H1 (cell line): ENCODE measurements at regions not wholly inside any gene's neighbourhood (a gene's known extent, or its start where the extent isn't known, plus 50 kb on each side); places are given as distances from the start of the nearest gene placed in this dataset.

Experiments
- CTCF ChIA-PET: fragments of 300-600 bp; sonication (Branson Sonifier 250); formaldehyde crosslinking; loops from one replicate; lab custom pipeline; 2021; ENCODE audit not compliant: partially characterized antibody; lab: Charles Lee
- POLR2A ChIA-PET: fragments of 300-600 bp; sonication (Branson Sonifier 250); formaldehyde crosslinking; loops from one replicate; lab custom pipeline; 2021; ENCODE audit warnings: inconsistent platforms; ENCODE audit not compliant: partially characterized antibody; lab: Charles Lee
- DNase-seq, 2 experiments: peaks; one replicate each; pipeline versions ENCODE4 v3.0.0 to v3.0.0-alpha.2; 2010 to 2022; ENCODE audit warnings: low spot score in 2 of 2, low read depth in 1 of 2, mixed read lengths in 1 of 2
- FAIRE-seq: peaks from 2 replicates; lab custom pipeline; 2011; peaks lifted over from hg19 to GRCh38; lab: Jason Lieb, UNC
- H2AFZ ChIP-seq: 2 replicates; pipeline ENCODE4 v1.8.1; 2012; ENCODE audit warnings: low read length, inconsistent platforms
- H2AK5ac ChIP-seq: 2 replicates; pipeline ENCODE4 v1.6.1; 2013; ENCODE audit warnings: low read depth, low read length
- H2BK120ac ChIP-seq: replicated peaks from 2 replicates; pipeline ENCODE3; 2013; ENCODE audit warnings: low read depth, low read length, inconsistent platforms
- H2BK12ac ChIP-seq: 2 replicates; pipeline ENCODE4 v1.6.1; 2013; ENCODE audit warnings: low read depth, low read length
- H2BK15ac ChIP-seq: 2 replicates; pipeline ENCODE4 v1.6.1; 2013; ENCODE audit warnings: low read length
- H2BK20ac ChIP-seq: 2 replicates; pipeline ENCODE4 v1.6.1; 2013; ENCODE audit warnings: low read length
- H2BK5ac ChIP-seq: 2 replicates; pipeline ENCODE4 v1.6.1; 2013; ENCODE audit warnings: low read depth, low read length
- H3K14ac ChIP-seq: 2 replicates; pipeline ENCODE4 v1.6.1; 2013; ENCODE audit warnings: inconsistent platforms; ENCODE audit not compliant: insufficient read length
- H3K18ac ChIP-seq: 2 replicates; pipeline ENCODE4 v1.6.1; 2013; ENCODE audit warnings: low read length; ENCODE audit errors: extremely low read depth
- H3K23ac ChIP-seq: 2 replicates; pipeline ENCODE4 v1.6.1; 2013; ENCODE audit warnings: inconsistent platforms; ENCODE audit not compliant: insufficient read length
- H3K23me2 ChIP-seq: 2 replicates; pipeline ENCODE4 v1.6.1; 2013; ENCODE audit warnings: low read depth, low read length
- H3K27ac ChIP-seq: 2 replicates; pipeline ENCODE4 v1.6.1; 2011; ENCODE audit warnings: low read depth, low read length, inconsistent platforms
- H3K27me3 ChIP-seq, 4 experiments: replicated peaks in 1 of 4; 1 replicate in 1 of 4; 2 replicates in 3 of 4; pipeline versions ENCODE4 v1.6.1 to v1.8.1; 2011 to 2013; ENCODE audit warnings: low read length in 3 of 4, mild to moderate bottlenecking in 3 of 4, inconsistent platforms in 2 of 4, mixed read lengths in 2 of 4, moderate library complexity in 1 of 4; ENCODE audit not compliant: control insufficient read depth in 3 of 4, insufficient read depth in 3 of 4; ENCODE audit errors: extremely low read depth in 1 of 4
- H3K36me3 ChIP-seq, 4 experiments: 2 replicates each; pipeline versions ENCODE4 v1.6.1 to v1.8.1; 2011 to 2013; ENCODE audit warnings: mild to moderate bottlenecking in 4 of 4, low read length in 3 of 4, moderate library complexity in 2 of 4, control low read depth in 1 of 4, inconsistent platforms in 1 of 4; ENCODE audit not compliant: insufficient read depth in 4 of 4, control insufficient read depth in 2 of 4
- H3K4ac ChIP-seq: replicated peaks from 2 replicates; pipeline ENCODE3; 2013; ENCODE audit warnings: low read length, low read depth, mixed read lengths, inconsistent platforms; ENCODE audit not compliant: insufficient read length
- H3K4me1 ChIP-seq, 4 experiments: replicated peaks in 1 of 4; 1 replicate in 1 of 4; 2 replicates in 3 of 4; pipeline versions ENCODE4 v1.6.1 to v1.8.1; 2011 to 2013; ENCODE audit warnings: low read length in 3 of 4, inconsistent platforms in 2 of 4, mixed read lengths in 1 of 4; ENCODE audit not compliant: insufficient read depth in 4 of 4, control insufficient read depth in 3 of 4
- H3K4me2 ChIP-seq, 2 experiments: 2 replicates each; pipeline versions ENCODE4 v1.6.1 to v1.8.1; 2011 to 2013; ENCODE audit warnings: low read depth in 2 of 2, low read length in 2 of 2, control low read depth in 1 of 2, inconsistent platforms in 1 of 2, mild to moderate bottlenecking in 1 of 2; ENCODE audit not compliant: insufficient read depth in 1 of 2
- H3K4me3 ChIP-seq, 4 experiments: fragments of 200-600, 300-600 bp in 1 of 4; sonication (generic), shearing (Covaris generic), sonication (Bioruptor Twin) in 1 of 4; 2 replicates each; pipeline versions ENCODE4 v1.5.1 to v1.8.1; 2011 to 2016; ENCODE audit warnings: low read length in 4 of 4, low read depth in 3 of 4, control low read depth in 2 of 4, inconsistent platforms in 2 of 4, mild to moderate bottlenecking in 2 of 4, mixed read lengths in 1 of 4, moderate library complexity in 1 of 4; ENCODE audit not compliant: insufficient read depth in 2 of 4; ENCODE audit errors: extremely low read depth in 1 of 4
- H3K56ac ChIP-seq: replicated peaks from 2 replicates; pipeline ENCODE3; 2013; ENCODE audit warnings: low read depth, mild to moderate bottlenecking, mixed read lengths, low read length, inconsistent platforms; ENCODE audit not compliant: insufficient read length
- H3K79me1 ChIP-seq: 2 replicates; pipeline ENCODE4 v1.6.1; 2013; ENCODE audit warnings: low read depth, low read length, control low read depth
- H3K79me2 ChIP-seq, 2 experiments: 2 replicates each; pipeline versions ENCODE4 v1.6.1 to v1.8.1; 2012 to 2013; ENCODE audit warnings: low read length in 2 of 2, mild to moderate bottlenecking in 2 of 2, inconsistent platforms in 1 of 2; ENCODE audit not compliant: insufficient read depth in 2 of 2, control insufficient read depth in 1 of 2
- H3K9ac ChIP-seq, 4 experiments: replicated peaks in 1 of 4; 1 replicate in 1 of 4; 2 replicates in 3 of 4; pipeline versions ENCODE4 v1.6.1 to v1.8.1; 2011 to 2013; ENCODE audit warnings: low read depth in 3 of 4, low read length in 3 of 4, control low read depth in 2 of 4, mild to moderate bottlenecking in 2 of 4, moderate library complexity in 2 of 4, inconsistent platforms in 1 of 4; ENCODE audit errors: extremely low read depth in 1 of 4
- H3K9me3 ChIP-seq, 2 experiments: 2 replicates each; pipeline versions ENCODE4 v1.6.1 to v1.8.1; 2012 to 2013; ENCODE audit warnings: mild to moderate bottlenecking in 2 of 2, moderate library complexity in 2 of 2, control low read depth in 1 of 2, inconsistent platforms in 1 of 2, low read depth in 1 of 2, low read length in 1 of 2, mixed read lengths in 1 of 2; ENCODE audit not compliant: insufficient read depth in 2 of 2
- H4K20me1 ChIP-seq, 2 experiments: replicated peaks in 1 of 2; 2 replicates each; pipeline versions ENCODE3 to v1.8.1; 2011 to 2013; ENCODE audit warnings: inconsistent platforms in 2 of 2, low read length in 2 of 2, mild to moderate bottlenecking in 1 of 2; ENCODE audit not compliant: insufficient read depth in 2 of 2, control insufficient read depth in 1 of 2
- H4K5ac ChIP-seq: 2 replicates; pipeline ENCODE4 v1.6.1; 2013; ENCODE audit warnings: low read length, low read depth, mixed read lengths, inconsistent platforms; ENCODE audit not compliant: insufficient read length
- H4K8ac ChIP-seq: 2 replicates; pipeline ENCODE4 v1.8.0; 2013; ENCODE audit warnings: mild to moderate bottlenecking, moderate library complexity, low read length, inconsistent platforms; ENCODE audit not compliant: insufficient read depth; ENCODE audit errors: extremely low read depth
- H4K91ac ChIP-seq: replicated peaks from 2 replicates; pipeline ENCODE3; 2013; ENCODE audit warnings: low read length, mixed read lengths, inconsistent platforms; ENCODE audit not compliant: insufficient read length
- EZH2 ChIP-seq: fragments of 200-600 bp; sonication (generic); IDR thresholded peaks from 2 replicates; pipeline ENCODE4 v1.7.1; 2012; ENCODE audit warnings: low read depth, mild to moderate bottlenecking, moderate library complexity, low read length, inconsistent platforms; ENCODE audit not compliant: severe bottlenecking
- HDAC6 ChIP-seq: IDR thresholded peaks from one replicate; pipeline ENCODE4 v1.7.1; 2012; ENCODE audit warnings: low read depth, mild to moderate bottlenecking, inconsistent platforms, low read length, moderate library complexity
- TAF1 ChIP-seq: IDR thresholded peaks from 2 replicates; pipeline ENCODE4 v1.6.1; 2011; ENCODE audit warnings: mild to moderate bottlenecking, low read depth, low read length
- WGBS, 2 experiments: shearing (Covaris generic) in 1 of 2; methylation state at CpG; one replicate each; pipeline versions ENCODE4 v1.1.6 to v1.1.7; 2013 to 2015; ENCODE audit warnings: low lambda C conversion rate in 2 of 2, mixed read lengths in 2 of 2, inconsistent platforms in 1 of 2, low coverage in 1 of 2, missing lambda C conversion rate in 1 of 2; ENCODE audit not compliant: insufficient replicate concordance in 2 of 2, insufficient coverage in 1 of 2, insufficient read length in 1 of 2; ENCODE audit errors: extremely low coverage in 1 of 2, missing lambda C conversion rate in 1 of 2; 5-methylcytosine and 5-hydroxymethylcytosine counted together

DNA sequence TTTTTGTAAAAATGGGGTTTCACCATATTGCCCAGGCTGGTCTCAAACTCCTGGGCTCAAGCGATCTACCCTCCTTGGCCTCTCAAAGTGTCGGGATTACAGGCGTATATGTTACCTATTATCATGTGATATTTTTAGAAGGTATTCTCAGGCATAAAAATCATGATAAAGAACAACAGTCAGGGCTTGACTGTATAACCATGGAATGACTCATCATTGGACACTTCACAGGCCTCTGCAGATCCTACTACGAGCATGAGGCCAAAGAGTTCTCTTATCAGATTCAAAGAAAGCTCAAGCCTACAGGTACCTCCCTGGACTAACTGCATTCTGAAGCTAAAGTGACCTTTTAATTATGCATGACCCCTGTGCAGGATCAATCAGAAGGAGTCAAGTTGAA, 91.7 kb upstream of the PRICKLE2 start:
- no peaks in the 10 kb centered on the region for H3K79me1 ChIP-seq
- no peak overlapping the region for H2AFZ ChIP-seq
- H3K14ac ChIP-seq, result no peak overlapping the region
- H3K23ac ChIP-seq, result no peak overlapping the region
- no peak for DNase-seq
- H3K36me3 ChIP-seq, result no peaks in the 10 kb centered on the region
- no peak overlapping the region for H3K9ac ChIP-seq
- no peak overlapping the region for H4K5ac ChIP-seq
- H3K56ac ChIP-seq, result no peak overlapping the region
- no peaks in the 10 kb centered on the region for H3K23me2 ChIP-seq
- H3K27ac ChIP-seq, result no peak overlapping the region
- TF ChIP-seq EZH2, result no peak
- TF ChIP-seq HDAC6, result no peak
- TF ChIP-seq TAF1, result no peak
- no peak overlapping the region for H2BK15ac ChIP-seq
- H2AK5ac ChIP-seq, result no peak overlapping the region
- no peak overlapping the region for H3K4ac ChIP-seq
- no peak for FAIRE-seq
- H3K79me2 ChIP-seq, result no peaks in the 10 kb centered on the region
- no peak overlapping the region for H4K91ac ChIP-seq
- no peak overlapping the region for H2BK12ac ChIP-seq
- no peak overlapping the region for H3K4me2 ChIP-seq
- no peak overlapping the region for H2BK20ac ChIP-seq
- no peak overlapping the region for H3K18ac ChIP-seq
- H3K4me1 ChIP-seq, result peaks cover 0 to 3% (median 0%) of the 10 kb centered on the region in 4 experiments; a peak in 2 of 7 replicates
- no peaks in the 10 kb centered on the region for H3K9me3 ChIP-seq
- H4K8ac ChIP-seq, result no peak overlapping the region
- ChIA-PET POLR2A (no interaction called here), CTCF (interaction anchor here (0.6 to 1.5 kb wide), 6 partner anchors 55 to 217 kb away, joined by 3 to 6 read pairs (median 3); no protein-coding TSS in a partner anchor)
- H3K4me3 ChIP-seq, result no peak overlapping the region
- H4K20me1 ChIP-seq, result no peaks in the 10 kb centered on the region
- H3K27me3 ChIP-seq, result no peaks in the 10 kb centered on the region
- no peak overlapping the region for H2BK120ac ChIP-seq
- no peak overlapping the region for H2BK5ac ChIP-seq
- 90% methylated on average over 4 of the region's 4 CpGs; no CpG with 5 or more reads in 1 of the 2 experiments for WGBS, 2 experiments
